Astrocyte of the hippocampus (primary cell): ENCODE measurements at regions not wholly inside any gene's neighbourhood (a gene's known extent, or its start where the extent isn't known, plus 50 kb on each side); places are given as distances from the start of the nearest gene placed in this dataset.

Experiments used
- DNase-seq: peaks from one replicate; pipeline ENCODE4 v3.0.0; 2011; ENCODE audit warnings: low read depth, low spot score

DNA sequence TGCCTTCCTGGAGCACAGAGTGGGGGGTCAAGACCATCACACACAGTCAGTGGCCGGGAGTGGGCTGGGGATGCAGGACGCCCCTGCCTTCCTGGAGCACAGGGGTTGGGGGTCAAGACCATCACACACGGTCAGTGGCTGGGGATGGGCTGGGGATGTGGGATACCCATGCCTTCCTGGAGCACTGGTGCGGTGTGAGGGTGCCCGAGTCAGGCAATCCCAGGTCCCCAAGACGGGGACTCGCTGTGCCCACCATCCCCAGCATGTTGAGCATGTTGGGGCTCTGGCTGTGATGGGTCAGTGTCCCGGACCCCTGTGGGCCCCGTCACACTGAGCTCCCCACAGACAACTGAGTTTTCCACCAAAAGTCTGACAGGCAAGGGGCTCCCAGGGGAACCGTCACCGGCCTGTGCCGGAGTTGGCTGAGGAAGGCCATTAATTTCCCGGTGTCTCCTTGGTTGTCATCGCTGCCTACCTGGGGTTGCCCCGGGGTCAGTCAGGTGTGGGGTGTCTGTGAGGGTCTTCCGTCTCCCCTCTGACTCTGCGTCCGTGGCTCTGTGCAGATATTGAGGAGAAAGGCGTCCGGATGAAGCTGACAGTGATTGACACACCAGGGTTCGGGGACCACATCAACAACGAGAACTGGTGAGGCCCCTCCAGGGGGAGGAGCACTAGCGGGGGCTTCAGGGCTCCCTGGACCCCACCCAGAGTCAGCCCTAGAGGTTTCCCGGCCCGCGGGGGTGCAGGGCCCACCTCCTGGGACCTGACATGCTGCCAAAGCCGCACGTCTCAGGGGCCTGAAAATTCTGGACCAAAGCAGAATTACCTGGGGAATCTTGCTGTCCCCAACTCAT, 347.1 kb downstream of the SEC14L1 start:
- no peak for DNase-seq

GRCh38 chr17:77488531-77489238, 347.9 kb downstream of the SEC14L1 start:
- DNase-seq: no peak

- DNase-seq: no peak
Measured at GRCh38 chr17:77489239-77489892, 348.6 kb downstream of the SEC14L1 start.

DNA sequence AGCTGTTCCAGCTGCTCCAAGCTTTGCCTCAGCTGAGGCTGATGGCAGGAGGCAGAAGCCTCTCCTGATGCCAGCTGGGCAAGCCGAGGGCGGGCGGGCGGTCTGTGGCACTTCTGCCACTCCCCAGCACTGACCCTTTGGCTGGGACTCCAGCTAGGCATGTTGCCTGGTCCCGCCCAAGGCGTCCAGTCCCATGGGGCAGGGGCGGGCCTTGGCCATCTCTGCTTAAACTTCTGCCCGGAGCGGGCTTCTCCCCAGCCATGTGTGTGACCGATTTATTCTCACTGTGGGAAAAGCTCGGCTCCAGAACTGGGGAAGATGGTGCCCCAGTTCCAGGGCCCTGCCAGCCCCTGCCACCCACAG, 349.1 kb downstream of the SEC14L1 start:
- DNase-seq: no peak

GRCh38 chr17:77490361-77491183, 349.8 kb downstream of the SEC14L1 start:
- no peak for DNase-seq

- no peak for DNase-seq
Measured at GRCh38 chr17:77491921-77492445, 351.2 kb downstream of the SEC14L1 start.

DNA sequence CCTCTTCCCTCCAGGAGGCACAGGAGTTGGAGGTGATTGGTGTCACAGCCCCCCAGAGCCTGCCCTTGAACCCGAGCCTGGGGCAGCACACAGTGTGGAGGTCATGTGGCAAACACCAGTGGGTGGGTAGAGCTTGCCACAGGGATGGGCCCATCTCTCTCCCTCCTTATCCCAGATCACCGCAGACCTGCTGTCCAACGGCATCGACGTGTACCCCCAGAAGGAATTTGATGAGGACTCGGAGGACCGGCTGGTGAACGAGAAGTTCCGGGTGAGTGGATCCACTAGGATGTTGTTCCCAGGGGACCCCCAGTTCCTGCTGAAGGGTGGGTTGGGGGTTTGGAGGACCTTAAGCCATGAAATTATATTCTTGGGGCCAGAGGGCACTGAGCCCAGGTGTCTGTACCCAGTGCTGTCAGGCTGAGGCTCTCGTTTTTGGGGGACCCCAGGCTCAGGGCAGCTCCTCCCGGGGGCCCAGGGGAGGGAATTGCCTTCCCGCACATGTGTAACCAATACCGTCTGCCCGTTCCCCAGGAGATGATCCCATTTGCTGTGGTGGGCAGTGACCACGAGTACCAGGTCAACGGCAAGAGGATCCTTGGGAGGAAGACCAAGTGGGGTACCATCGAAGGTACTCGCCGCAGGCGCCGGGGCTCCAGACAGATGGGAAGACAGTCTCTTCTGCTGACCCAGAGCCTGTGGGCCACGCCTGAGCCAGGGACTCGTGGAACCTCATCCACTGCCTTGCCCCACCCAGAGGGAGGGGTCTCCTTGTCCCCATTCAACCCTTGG, 351.9 kb downstream of the SEC14L1 start:
- DNase-seq: no peak

GRCh38 chr17:77493238-77493820, 352.6 kb downstream of the SEC14L1 start:
- no peak for DNase-seq

DNA sequence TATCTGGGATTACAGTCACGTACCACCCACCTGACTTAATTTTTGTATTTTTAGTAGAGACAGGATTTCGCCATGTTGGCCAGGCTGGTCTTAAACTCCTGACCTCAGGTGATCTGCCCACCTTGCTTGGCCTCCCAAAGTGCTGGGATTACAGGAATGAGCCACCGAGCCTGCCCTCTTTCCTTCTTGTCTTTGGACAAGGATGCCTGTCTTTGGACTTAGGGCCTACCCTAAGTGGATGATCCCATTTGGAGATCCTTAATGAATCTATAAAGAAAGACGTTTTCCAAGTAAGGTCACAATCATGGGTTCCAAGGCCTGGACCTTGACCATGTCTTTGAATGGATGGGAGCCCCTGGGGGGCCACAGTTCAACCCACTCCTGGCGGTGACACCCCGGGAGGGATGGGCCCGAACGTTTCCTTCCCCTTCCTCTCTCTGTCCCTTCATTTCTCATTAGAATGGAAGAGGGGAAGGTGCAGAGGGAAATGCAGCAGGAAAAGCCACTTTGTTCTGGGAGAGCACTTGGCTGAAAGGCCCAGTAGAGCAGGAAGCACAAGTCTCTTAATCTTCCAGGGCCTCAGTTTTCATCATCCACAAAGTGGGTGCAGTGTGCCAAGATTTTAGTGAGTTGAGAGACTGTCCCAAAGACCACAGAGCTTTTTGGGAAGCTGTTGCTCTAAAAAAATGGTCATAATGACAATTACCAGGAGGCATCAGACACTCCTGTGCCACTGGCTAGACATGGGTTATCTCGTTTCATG, 353.3 kb downstream of the SEC14L1 start:
- no peak for DNase-seq

DNA sequence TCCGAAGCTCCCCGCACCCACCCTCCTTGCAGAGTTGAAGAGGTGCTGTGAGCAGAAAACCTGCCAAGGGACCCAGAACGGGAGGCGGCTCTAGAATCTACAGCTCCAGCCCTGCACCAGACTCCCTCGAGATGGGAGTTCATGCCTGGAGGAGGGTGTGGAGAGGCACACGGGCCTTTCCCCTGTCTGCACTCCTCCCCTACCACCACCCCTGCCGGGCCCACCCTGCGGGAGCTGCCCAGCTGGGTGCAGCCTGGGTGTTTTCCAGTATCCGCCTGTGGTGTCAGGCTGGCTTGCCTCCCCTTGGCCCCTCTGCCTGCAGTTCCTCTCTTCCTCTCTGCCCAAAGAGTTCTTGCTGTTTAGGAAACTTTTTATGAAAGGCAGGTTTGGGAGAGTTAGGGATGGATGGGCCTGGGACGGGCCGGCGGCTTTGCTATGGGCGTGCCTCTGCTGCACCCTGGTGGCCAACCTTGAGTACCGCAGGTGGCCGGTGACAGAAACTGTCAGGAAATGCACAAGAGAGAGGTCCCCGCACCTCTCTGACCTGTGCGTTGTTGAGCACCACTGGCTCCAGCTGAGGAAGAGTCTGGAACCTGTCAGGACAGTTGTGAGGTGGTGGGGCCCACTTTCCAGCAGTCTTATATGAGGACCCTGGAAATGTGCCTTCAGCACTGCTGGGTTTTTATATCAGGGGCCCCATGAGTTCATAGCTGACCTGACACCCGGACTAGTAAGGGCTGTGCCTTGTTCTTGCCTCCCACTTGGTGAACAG, 354.1 kb downstream of the SEC14L1 start:
- peak; percentile 87 for DNase-seq

GRCh38 chr17:77495575-77495974, 354.8 kb downstream of the SEC14L1 start:
- no peak for DNase-seq

DNA sequence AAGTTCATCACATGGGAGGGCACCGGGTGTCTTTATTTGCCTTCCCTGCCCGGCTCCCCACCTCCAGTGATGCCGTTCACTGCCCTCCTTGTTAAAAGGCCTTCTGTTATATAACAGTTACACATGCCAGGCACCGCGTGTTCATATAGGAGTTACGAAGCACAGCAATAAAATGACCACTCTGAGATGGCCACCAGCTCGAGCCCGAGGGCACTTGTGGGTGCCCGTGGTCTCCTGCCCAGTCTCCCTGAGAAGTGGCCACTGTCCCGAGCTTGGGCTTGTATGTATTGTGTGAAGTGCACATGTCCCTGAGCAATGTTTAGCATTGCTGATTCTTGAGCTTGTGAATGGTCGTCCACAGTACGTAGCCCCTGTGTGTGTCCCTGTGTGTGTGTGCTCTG, 355.6 kb downstream of the SEC14L1 start:
- DNase-seq: no peak

GRCh38 chr17:77496831-77497577, 356.2 kb downstream of the SEC14L1 start:
- no peak for DNase-seq

- no peak for DNase-seq
Measured at GRCh38 chr17:77497578-77497934, 356.8 kb downstream of the SEC14L1 start.

GRCh38 chr17:77498091-77498741, 357.4 kb downstream of the SEC14L1 start:
- no peak for DNase-seq

DNA sequence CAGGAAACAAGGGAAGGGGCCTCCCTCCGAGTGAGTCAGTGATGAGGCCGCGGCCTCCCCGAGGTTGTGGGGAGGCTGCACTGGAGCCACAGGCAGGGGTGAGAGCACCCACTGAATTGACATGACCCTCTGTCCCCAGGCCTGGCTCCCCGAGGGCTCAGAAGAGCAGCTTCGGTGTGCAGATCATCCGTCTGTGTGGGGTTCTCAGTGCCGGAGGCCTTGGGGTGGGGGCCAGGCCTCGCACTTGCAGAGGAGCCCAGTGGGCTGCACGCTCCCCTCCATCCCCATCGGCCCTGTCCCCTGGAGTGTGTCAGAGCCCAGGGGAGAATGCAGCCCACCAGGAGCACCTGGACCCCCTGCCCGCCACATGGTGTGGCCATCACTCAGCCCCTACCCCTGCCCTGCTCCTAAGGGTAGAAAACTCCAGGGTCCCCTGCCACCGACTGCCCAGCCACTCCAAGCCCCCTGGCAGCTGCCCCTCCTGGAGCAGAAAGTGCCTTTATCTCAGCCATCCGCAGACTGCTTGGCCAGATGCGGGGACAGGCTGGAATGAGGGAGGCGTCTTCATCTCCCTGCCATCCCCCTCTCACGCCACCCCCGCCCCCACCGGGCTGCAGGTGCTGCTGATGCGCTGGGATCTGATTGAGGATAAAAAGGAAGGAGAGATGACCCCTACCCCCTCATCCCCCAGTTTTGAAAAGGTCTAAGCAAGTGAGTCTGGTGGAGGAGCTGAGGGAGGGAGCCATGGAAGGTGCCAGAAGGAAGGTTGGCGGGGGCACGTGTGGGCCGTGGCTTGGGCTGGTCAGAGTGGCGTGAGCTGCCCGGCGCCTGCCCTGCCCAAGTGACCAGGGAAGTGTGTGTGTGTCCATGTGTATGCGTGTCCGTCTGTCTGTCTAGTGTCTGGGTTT, 358.3 kb downstream of the SEC14L1 start:
- DNase-seq: no peak
